ENCODE measurements at regions not wholly inside any gene's neighbourhood (a gene's known extent, or its start where the extent isn't known, plus 50 kb on each side); places are given as distances from the start of the nearest gene placed in this dataset.

GRCh38 chr20:52473186-52473585 lies 281.6 kb upstream of the ZFP64 start:
- no peaks in the 10 kb centered on the region for H3K36me3 ChIP-seq (ENCODE audit: control insufficient read depth in 4 of 4, insufficient read depth in 3 of 4, low read depth in 1 of 4, low read length in 3 of 4)
- H3K4me3 ChIP-seq (ENCODE audit: low read depth in 1 of 3, low read length in 3 of 3): no peak overlapping the region
- DNase-seq (ENCODE audit: low spot score): no peak
- H3K27me3 ChIP-seq (ENCODE audit: control insufficient read depth in 4 of 4, insufficient read depth in 4 of 4, low read length in 3 of 4): no peaks in the 10 kb centered on the region
- WGBS: 86% methylated on average over 3 of the region's 3 CpGs
- peaks cover 0 to 13% (median 7%) of the 10 kb centered on the region in 4 donors for H3K4me1 ChIP-seq (ENCODE audit: control insufficient read depth in 4 of 4, insufficient read depth in 4 of 4, low read length in 3 of 4)
- H3K9me3 ChIP-seq (ENCODE audit: control insufficient read depth in 4 of 4, low read length in 3 of 4): no peaks in the 10 kb centered on the region
- H3K9ac ChIP-seq (ENCODE audit: low read depth in 1 of 2, low read length in 2 of 2): no peak overlapping the region
- TF ChIP-seq RXRA (IDR thresholded peaks at IDR 0.05) (no peak), RAD21 (IDR thresholded peaks at IDR 0.05) (no peak), EGR1 (IDR thresholded peaks at IDR 0.05; ENCODE audit: low read depth in 2 of 2) (no peak), ATF3 (IDR thresholded peaks at IDR 0.05) (no peak), ZBTB33 (IDR thresholded peaks at IDR 0.05) (no peak), FOXA2 (IDR thresholded peaks at IDR 0.05) (no peak), TAF1 (conservative IDR thresholded peaks at IDR 0.05) (no peak), JUND (IDR thresholded peaks at IDR 0.05) (no peak), NR2F2 (IDR thresholded peaks at IDR 0.05) (no peak), MAX (IDR thresholded peaks at IDR 0.05) (no peak), SP1 (IDR thresholded peaks at IDR 0.05) (no peak), GABPA (IDR thresholded peaks at IDR 0.05 in 1 of 2, conservative IDR thresholded peaks at IDR 0.05 in 1 of 2) (no peak), HNF4G (IDR thresholded peaks at IDR 0.05) (no peak), HNF4A (conservative IDR thresholded peaks at IDR 0.05) (no peak), YY1 (IDR thresholded peaks at IDR 0.05) (no peak), REST (IDR thresholded peaks at IDR 0.05) (no peak), CTCF (IDR thresholded peaks at IDR 0.05; ENCODE audit: low read depth, low read length, missing input control) (no peak)
- H3K27ac ChIP-seq (ENCODE audit: low read depth in 1 of 2, low read length in 2 of 2): no peak overlapping the region

- H3K9me3 ChIP-seq (ENCODE audit: control insufficient read depth in 4 of 4, low read length in 3 of 4): no peaks in the 10 kb centered on the region
- peaks cover 0 to under 1% (median 0%) of the 10 kb centered on the region in 4 donors for H3K4me1 ChIP-seq (ENCODE audit: control insufficient read depth in 4 of 4, insufficient read depth in 4 of 4, low read length in 3 of 4)
- H3K4me3 ChIP-seq (ENCODE audit: low read depth in 1 of 3, low read length in 3 of 3): no peak overlapping the region
- no peaks in the 10 kb centered on the region for H3K36me3 ChIP-seq (ENCODE audit: control insufficient read depth in 4 of 4, insufficient read depth in 3 of 4, low read depth in 1 of 4, low read length in 3 of 4)
- no peaks in the 10 kb centered on the region for H3K27me3 ChIP-seq (ENCODE audit: control insufficient read depth in 4 of 4, insufficient read depth in 4 of 4, low read length in 3 of 4)
- DNase-seq (ENCODE audit: low spot score): no peak
- no peak overlapping the region for H3K9ac ChIP-seq (ENCODE audit: low read depth in 1 of 2, low read length in 2 of 2)
- H3K27ac ChIP-seq (ENCODE audit: low read depth in 1 of 2, low read length in 2 of 2): no peak overlapping the region
- TF ChIP-seq REST (IDR thresholded peaks at IDR 0.05): no peak
- TF ChIP-seq JUND (IDR thresholded peaks at IDR 0.05): no peak
- TF ChIP-seq SP1 (IDR thresholded peaks at IDR 0.05): no peak
- no peak for TF ChIP-seq ATF3 (IDR thresholded peaks at IDR 0.05)
- no peak for TF ChIP-seq TAF1 (conservative IDR thresholded peaks at IDR 0.05)
- TF ChIP-seq RXRA (IDR thresholded peaks at IDR 0.05): no peak
- TF ChIP-seq MAX (IDR thresholded peaks at IDR 0.05): no peak
- no peak for TF ChIP-seq YY1 (IDR thresholded peaks at IDR 0.05)
- no peak for TF ChIP-seq CTCF (IDR thresholded peaks at IDR 0.05; ENCODE audit: low read depth, low read length, missing input control)
- no peak for TF ChIP-seq EGR1 (IDR thresholded peaks at IDR 0.05; ENCODE audit: low read depth in 2 of 2)
- no peak for TF ChIP-seq FOXA2 (IDR thresholded peaks at IDR 0.05)
Measured at GRCh38 chr20:52470561-52470960, 279.0 kb upstream of the ZFP64 start.
